ENCODE measurements at regions not wholly inside any gene's neighbourhood (a gene's known extent, or its start where the extent isn't known, plus 50 kb on each side); places are given as distances from the start of the nearest gene placed in this dataset.

DNA sequence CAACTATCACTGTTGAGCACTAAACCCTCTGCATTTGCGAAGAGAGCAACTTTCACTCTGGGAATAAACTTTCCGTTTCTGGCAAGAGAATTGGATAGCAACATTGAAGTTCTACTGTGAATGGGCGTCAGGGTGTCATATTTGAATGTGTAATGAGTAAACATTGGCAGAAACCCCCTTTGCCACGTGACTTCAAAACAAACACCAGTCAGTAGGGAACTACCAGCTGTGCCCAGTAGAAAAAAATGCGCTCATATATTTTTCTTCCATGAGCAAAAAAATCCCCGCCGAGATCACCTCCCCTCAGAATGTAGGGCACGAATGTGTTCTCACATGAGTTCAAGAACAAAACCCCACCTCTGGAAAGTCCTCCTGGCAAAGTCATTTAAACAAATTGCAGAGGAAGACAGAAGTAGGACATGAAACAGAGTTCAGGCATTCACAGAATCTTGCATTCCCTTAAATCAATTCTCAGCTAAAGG, 80.6 kb downstream of the BTG1 start:
- TF ChIP-seq, protein P1, sequence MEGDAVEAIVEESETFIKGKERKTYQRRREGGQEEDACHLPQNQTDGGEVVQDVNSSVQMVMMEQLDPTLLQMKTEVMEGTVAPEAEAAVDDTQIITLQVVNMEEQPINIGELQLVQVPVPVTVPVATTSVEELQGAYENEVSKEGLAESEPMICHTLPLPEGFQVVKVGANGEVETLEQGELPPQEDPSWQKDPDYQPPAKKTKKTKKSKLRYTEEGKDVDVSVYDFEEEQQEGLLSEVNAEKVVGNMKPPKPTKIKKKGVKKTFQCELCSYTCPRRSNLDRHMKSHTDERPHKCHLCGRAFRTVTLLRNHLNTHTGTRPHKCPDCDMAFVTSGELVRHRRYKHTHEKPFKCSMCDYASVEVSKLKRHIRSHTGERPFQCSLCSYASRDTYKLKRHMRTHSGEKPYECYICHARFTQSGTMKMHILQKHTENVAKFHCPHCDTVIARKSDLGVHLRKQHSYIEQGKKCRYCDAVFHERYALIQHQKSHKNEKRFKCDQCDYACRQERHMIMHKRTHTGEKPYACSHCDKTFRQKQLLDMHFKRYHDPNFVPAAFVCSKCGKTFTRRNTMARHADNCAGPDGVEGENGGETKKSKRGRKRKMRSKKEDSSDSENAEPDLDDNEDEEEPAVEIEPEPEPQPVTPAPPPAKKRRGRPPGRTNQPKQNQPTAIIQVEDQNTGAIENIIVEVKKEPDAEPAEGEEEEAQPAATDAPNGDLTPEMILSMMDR (IDR thresholded peaks at IDR 0.05; ENCODE audit: low read length) = no peak
- TF ChIP-seq EZH2phosphoT487 (IDR thresholded peaks at IDR 0.05; ENCODE audit: low read length) (no peak), EZH2 (optimal IDR thresholded peaks at IDR 0.05; ENCODE audit: low read depth, low read length) (no peak)
